Activated CD4-positive, alpha-beta T cell treated with anti-CD3 and anti-CD28 coated beads for 48 hours (primary cell): ENCODE measurements at regions not wholly inside any gene's neighbourhood (a gene's known extent, or its start where the extent isn't known, plus 50 kb on each side); places are given as distances from the start of the nearest gene placed in this dataset.
"Not testable (repeated sequence)": the region's sequence is repeated elsewhere in the genome, so short reads cannot be mapped to it uniquely, and the experiment has no call there.

Experiments used
- DNase-seq: peaks from one replicate; pipeline ENCODE4 v3.0.0-alpha.2; 2020

GRCh38 chr1:219430419-219430818 is 182.5 kb downstream of the ZC3H11B start:
- DNase-seq, result no peak

DNA sequence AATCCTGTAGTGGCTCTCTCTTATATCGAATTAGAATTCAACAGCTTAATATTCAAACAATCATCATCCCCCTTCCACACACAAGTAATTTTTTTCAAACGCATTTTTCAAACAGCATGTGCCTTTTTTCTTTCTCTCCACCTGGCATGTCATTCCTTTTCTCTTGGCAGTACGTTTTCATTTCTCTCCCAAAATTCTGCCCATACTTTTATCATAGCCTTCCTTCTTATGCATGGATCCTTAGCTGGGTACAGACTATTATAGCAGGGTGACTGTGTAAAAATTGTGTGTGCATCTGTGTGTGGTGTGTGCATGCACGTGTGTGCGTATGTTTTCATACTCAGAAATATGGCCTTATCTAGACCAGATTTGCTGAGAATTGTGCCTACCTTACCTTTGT is 184.3 kb downstream of the ZC3H11B start:
- no peak for DNase-seq

DNA sequence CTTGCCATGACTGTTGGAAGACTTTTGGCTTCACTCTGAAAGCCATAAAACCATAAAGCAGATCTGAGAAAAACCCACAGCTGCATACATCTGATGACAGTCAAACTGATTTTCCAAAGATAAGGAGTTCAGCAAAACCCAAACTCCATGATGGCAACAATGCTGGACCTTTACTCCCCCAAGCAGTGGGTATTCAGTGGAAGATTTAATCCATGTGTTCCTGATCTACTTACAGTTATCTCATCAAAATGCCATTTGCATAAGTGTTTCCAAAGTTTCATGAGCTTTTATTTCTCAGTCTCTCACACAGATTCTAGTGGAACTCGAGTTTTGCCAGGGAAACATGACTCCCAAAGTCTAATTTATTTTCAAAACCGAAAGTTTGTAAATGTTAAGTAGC is 184.9 kb downstream of the ZC3H11B start:
- DNase-seq, result no peak

DNA sequence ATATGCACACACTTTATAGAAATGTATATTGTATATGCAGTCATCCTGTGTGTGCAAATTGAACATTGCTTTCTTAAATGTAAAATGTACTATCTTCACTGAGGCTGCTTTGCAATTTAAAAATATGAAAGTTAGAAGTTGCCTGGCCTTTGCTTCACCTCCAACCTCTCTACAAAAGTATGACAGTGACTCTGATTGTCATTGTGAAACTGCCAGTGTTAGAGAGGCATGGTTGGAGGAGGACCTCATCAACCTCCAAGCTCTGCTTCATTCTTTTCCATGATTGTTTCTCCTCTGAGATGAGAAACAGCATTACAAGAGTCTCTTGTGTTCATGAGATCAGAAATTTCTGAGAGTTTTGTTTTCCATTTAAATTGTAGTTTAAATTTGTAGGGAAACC is 185.5 kb downstream of the ZC3H11B start:
- no peak for DNase-seq

DNA sequence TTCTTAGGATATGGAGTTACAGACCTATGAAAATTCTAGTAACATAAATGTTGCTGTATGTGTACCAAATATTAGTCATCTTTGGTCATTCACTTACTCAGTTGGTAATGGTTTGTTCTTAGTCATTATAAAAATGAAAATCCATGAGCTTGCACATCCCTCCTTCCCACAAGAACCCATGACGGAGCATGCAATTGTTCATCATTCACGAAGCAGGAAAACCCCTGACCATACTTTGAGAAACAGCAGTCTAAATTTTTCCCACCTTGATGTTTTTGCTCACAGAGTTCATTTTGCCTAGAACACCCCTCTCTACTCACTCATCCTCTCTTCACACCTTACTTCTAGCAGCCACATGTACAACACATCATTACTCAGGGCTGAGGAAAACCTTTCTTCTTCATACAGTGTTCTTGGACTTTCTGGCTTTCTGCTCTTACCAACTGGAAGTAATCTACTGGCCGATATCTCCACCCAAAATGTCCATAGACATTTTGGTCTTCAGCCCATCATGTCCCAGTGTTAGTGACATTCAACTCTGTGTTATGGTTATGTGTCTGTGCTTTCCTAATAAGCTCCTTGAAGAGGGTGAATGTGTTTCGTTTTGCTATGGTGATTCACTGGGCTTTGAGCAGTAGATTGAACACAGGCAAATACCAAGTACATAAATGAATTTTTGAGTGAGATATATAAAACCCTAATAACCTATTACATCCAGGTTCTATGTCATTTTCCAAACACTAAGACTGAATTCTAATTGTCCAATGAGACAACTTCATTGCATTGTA is 189.9 kb downstream of the ZC3H11B start:
- DNase-seq, result peak; percentile 6

- DNase-seq, result no peak
Observed at GRCh38 chr1:219420913-219421312, 192.0 kb downstream of the ZC3H11B start.

DNA sequence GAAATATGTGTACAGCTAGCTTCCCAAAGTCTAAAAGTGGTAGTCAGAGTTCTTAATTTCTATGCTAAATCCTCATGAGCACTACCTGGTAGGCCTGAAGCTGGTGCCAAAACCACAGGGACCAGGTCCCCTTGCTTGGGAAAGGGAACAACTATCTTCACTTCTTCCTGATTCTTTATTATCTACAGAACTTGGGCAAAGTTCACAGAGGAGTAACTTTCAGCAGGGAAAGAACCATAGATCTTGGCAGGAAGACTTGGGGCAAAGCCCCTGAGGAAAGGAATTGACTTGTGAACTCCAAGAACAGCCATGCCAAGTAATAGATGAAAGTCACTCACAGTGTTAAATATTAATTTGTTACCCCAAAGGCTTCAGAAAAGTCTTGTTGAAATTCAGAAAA is 193.0 kb downstream of the ZC3H11B start:
- DNase-seq, result no peak

DNA sequence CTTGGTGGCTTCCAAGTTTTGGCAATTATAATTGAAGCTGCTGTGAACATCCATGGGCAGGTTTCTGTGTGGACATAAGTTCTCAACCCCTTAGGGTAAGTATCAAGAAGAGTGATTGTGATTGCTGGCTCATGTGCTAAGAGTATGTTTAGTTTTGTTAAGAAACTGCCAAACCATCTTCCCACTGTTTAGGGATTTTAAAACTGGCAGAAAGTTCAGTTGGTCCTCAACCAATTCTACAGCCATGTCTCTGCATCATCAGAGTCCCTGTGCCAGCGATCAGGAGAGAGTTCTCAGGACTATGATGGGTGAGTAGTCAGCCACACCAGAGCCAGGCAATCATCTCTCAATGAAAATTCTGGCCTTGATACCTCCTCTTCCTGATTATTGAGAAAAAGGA is 193.8 kb downstream of the ZC3H11B start:
- DNase-seq, result no peak

GRCh38 chr1:219417610-219418009 is 195.3 kb downstream of the ZC3H11B start:
- no peak for DNase-seq

- DNase-seq, result peak; percentile 76
Observed at GRCh38 chr1:219416598-219417238, 196.2 kb downstream of the ZC3H11B start.

DNA sequence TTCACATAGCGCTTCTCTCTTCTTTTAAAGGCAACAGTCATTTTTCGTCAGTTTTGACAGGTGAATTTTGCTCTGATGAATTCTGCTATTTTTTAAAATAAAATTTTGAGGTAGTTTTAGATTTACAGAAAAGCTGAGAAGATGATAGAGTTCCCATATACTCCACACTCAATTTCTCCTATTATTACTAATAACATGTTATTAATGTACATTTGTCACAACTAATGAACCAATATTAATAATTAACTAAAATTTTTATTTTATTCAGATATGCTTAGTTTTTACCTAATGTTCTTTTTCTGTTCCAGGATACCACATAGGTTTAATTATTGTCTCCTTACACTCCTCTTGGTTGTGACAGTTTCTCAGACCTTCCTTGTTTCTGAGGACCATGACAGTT is 197.0 kb downstream of the ZC3H11B start:
- DNase-seq, result no peak

DNA sequence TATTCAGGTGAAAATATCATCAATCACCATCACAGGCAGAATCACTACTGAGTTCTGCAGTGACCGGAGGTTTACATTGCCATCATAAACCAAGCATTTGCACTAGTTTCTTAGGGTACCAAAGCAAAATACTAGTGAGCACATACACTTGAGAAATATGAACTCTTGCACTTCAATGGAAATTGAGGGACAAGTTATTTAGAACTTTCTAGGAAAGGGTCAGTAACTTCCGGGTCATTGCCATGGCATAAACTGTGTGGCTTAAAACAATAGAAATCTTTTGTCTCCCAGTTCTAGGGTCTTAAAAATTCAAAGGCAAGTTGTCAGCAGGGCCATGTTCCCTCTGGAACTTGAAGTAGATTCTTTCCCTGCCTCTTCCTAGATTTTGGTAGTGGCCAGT is 197.5 kb downstream of the ZC3H11B start:
- no peak for DNase-seq

- DNase-seq, result no peak
Observed at GRCh38 chr1:219414250-219414649, 198.7 kb downstream of the ZC3H11B start.

DNA sequence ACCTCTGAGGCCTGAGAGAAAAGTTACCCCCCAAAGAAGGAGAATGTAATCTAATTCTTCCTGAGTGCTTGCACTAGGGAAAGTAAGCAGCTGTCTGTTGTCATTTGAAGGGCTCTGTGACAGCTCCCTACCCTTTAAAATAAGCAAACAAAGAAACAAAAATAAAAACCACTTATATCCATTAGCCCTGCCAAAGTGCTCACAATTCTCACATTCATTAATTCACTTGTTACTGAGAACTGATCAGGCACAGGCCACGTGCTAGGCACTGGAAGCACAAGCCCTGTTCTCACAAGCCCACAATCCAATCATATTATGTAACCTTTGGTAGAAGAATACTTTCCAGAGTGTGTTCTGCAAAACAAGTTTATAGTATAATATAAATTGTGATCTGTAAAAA is 199.4 kb downstream of the ZC3H11B start:
- DNase-seq, result no peak

DNA sequence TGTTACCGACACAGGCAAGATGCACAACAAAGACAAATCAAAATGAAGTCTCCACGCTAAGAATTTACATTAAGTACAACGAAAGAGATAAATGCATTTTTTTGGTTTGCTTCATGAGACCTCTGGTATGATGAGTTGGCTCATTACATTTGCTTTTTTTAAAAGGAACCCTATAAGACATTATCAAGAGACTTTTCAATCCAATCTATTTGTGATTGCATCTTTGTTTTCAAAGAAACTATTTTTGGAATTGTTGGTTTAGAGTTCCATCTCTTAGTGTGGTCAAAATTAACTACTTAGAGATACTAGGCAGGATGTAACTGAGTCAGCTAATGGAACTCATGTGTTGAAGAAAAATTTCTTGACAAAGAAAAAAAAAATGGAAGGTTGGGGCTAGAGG is 200.1 kb downstream of the ZC3H11B start:
- DNase-seq, result no peak

- not testable (repeated sequence) for DNase-seq
Observed at GRCh38 chr1:219410721-219411120, 202.2 kb downstream of the ZC3H11B start.

DNA sequence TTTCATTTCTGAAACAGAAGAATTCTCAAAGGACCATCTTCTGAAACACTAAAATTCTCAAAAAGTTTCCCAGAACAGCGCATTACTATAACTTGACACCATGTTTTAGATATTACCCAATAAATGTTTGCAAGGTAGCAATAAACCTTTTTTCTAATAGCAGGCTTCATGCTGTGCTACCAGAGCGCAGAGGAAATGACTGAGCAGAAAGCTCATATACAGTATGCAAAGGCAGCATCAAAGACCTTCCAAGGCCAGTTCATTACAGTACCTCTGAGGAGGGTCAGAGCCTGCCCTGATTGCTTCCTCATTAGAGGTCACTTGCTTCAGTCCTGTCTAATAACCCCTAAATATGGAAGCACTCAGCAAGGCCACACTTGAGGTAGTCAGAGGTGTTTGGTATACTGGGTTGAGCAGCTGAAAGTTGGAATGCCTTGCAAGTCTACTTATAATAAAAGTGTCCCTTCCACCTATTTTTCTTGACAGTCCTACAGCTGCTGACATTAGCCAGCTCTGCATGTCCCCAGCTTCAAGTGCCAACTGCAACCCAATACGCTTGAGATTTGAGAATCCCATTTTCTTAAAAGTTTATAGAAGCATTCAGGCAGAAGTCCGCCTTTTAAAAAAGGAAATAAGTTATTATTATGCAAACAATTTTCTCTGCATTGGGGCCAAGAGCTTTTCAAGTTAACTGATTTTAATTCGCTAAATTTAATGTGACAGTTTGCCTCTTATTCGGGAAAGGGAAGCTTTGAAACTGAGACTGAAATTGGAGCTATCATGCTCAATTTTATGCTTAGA is 207.2 kb downstream of the ZC3H11B start:
- DNase-seq, result no peak

- no peak for DNase-seq
Observed at GRCh38 chr1:219404629-219405028, 208.3 kb downstream of the ZC3H11B start.

DNA sequence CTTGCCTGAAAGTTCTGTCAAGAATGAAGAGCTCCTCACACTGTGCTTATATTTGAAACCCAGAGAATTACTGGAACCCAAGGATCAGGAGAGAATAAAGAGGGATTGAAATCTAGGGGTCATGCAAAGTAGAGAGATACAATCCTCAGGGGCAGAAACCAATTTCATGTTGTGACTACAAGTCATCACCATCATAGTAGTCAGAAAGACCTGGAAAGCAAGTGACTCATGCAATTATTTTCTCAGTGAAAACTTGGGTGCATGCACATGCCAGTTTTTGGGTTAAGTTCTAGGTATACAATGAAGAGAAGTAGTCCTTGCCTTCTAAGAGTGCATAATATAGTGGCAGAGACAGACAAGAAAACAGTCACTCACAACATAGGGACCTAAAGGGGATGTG is 210.0 kb downstream of the ZC3H11B start:
- DNase-seq, result no peak

GRCh38 chr1:219401724-219402625 is 210.9 kb downstream of the ZC3H11B start:
- DNase-seq, result no peak

DNA sequence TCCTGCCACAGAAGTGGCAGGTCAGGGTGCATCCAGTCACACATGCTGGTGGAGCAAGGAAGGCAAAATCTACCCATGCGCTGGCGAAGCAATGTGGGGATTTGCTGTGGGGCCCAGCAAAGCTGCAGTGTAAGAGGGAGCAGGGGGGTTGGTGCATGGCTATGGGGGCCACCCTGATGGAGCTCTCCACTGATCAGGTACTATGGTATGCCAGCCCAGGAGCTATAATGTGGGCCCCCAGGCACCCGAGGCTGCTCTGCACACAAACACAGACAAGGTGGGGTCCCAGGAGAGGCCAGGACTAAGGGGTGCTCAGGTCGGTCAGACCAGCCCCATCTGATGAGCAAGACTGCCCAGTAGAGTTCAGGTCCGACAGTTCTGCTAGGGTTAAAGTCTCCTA is 213.5 kb downstream of the ZC3H11B start:
- DNase-seq, result no peak

DNA sequence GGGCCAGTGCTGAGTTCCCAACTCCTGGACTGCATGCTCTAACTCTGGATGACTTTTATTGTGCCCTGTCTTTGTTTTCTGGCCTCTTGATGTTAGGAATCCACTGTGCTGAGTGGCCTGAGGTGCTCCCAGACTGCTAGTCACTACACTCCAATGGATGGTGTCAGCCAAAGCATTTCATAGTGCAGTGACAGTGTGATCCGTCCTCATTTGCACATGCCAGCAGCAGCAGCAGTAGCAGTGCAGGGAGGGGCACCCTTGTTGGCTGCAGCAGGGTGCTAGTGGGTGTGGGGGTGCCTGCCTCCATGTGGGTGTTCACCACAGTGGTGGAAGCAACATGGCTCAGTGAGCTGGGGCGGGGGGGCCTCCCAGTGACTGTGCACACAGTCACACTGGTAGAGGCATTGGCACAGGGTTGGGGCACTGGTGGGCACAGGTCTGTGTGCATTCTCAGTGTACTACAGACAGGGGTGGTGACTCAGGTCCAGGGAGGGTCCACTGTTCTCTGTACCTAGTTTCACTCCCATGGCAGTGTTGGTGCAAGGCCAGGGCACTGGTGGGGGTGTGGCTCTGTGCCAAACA is 214.0 kb downstream of the ZC3H11B start:
- no peak for DNase-seq
